Activated CD8-positive, alpha-beta memory T cell treated with anti-CD3 and anti-CD28 coated beads, Interleukin-2, amount 50 U/mL, for 48 hours (primary cell): ENCODE measurements at regions not wholly inside any gene's neighbourhood (a gene's known extent, or its start where the extent isn't known, plus 50 kb on each side); places are given as distances from the start of the nearest gene placed in this dataset.

Experiments used
- DNase-seq: peaks from one replicate; pipeline ENCODE4 v3.0.0-alpha.2; 2020

GRCh38 chr11:71070490-71071453 lies 181.6 kb downstream of the SHANK2 start:
- no peak for DNase-seq

GRCh38 chr11:71068963-71069362 lies 183.4 kb downstream of the SHANK2 start:
- DNase-seq = no peak

- no peak for DNase-seq
Observed at GRCh38 chr11:71067753-71068152, 184.6 kb downstream of the SHANK2 start.

GRCh38 chr11:71066311-71066710 lies 186.1 kb downstream of the SHANK2 start:
- no peak for DNase-seq

- DNase-seq = no peak
Observed at GRCh38 chr11:71065841-71066240, 186.5 kb downstream of the SHANK2 start.

- no peak for DNase-seq
Observed at GRCh38 chr11:71064702-71065515, 187.5 kb downstream of the SHANK2 start.

GRCh38 chr11:71064183-71064582 lies 188.2 kb downstream of the SHANK2 start:
- no peak for DNase-seq

- DNase-seq = no peak
Observed at GRCh38 chr11:71063129-71063528, 189.2 kb downstream of the SHANK2 start.

- no peak for DNase-seq
Observed at GRCh38 chr11:71062199-71062598, 190.2 kb downstream of the SHANK2 start.

GRCh38 chr11:71060391-71060791 lies 192.0 kb downstream of the SHANK2 start:
- no peak for DNase-seq

- no peak for DNase-seq
Observed at GRCh38 chr11:71059662-71060061, 192.7 kb downstream of the SHANK2 start.

- DNase-seq = no peak
Observed at GRCh38 chr11:71055925-71056324, 196.5 kb downstream of the SHANK2 start.
